SK-N-SH treated with all-trans-retinoic acid at 6 μM for 48 hours (cell line): ENCODE measurements at regions not wholly inside any gene's neighbourhood (a gene's known extent, or its start where the extent isn't known, plus 50 kb on each side); places are given as distances from the start of the nearest gene placed in this dataset.
A peak's percentile ranks its signal among the peaks of the same experiment; 100 is the strongest.

Experiments
- ATAC-seq: fragments of 200-7000 bp; cut with Tn5 transposase; 3 replicates; pipeline ENCODE4 v1.9.1; 2020; ENCODE audit warnings: mild to moderate bottlenecking, moderate library complexity
- ISL1 ChIP-seq: fragments of 250-450 bp; sonication (Bioruptor Pico); IDR thresholded peaks from 2 replicates; pipeline ENCODE4 v2.1.2; 2022; ENCODE audit warnings: mild to moderate bottlenecking, moderate library complexity
- SNAI2 ChIP-seq: fragments of 250-450 bp; sonication (Bioruptor Pico); IDR thresholded peaks from 2 replicates; pipeline ENCODE4 v1.5.0; 2020; ENCODE audit warnings: mild to moderate bottlenecking, moderate library complexity
- ZNF70 ChIP-seq: fragments of 450-650 bp; formaldehyde crosslinking; IDR thresholded peaks from 2 replicates; pipeline ENCODE4 v1.5.0; 2020; ENCODE audit warnings: mild to moderate bottlenecking, moderate library complexity

- no peak for TF ChIP-seq ZNF70 (CRISPR knock-in tag)
- TF ChIP-seq, all 23 proteins: peak for 0
- ATAC-seq, result peak; percentile 37; the same call in 2 of the 3 replicates
Measured at GRCh38 chr5:137808503-137809135, 54.5 kb upstream of the HNRNPA0 start.

GRCh38 chr5:137815202-137815990 lies 52.3 kb upstream of the MYOT start:
- peak; percentile 88 for ATAC-seq
- TF ChIP-seq ISL1 (CRISPR knock-in tag) (peak; percentile 67), SNAI2 (CRISPR knock-in tag) (no peak)
